Nephron progenitor cell (in vitro differentiated cells): ENCODE measurements at regions not wholly inside any gene's neighbourhood (a gene's known extent, or its start where the extent isn't known, plus 50 kb on each side); places are given as distances from the start of the nearest gene placed in this dataset.

Source experiments
- DNase-seq: peaks from one replicate; pipeline ENCODE4 v3.0.0; 2021
- H3K27ac Mint-ChIP-seq: 2 replicates; pipeline ENCODE4 v1.8.0; 2021; ENCODE audit warnings: mild to moderate bottlenecking, moderate library complexity, mixed read lengths
- H3K27me3 Mint-ChIP-seq: 2 replicates; pipeline ENCODE4 v1.8.0; 2021; ENCODE audit warnings: mild to moderate bottlenecking, low read depth, mixed read lengths; ENCODE audit not compliant: poor library complexity
- H3K36me3 Mint-ChIP-seq: 2 replicates; pipeline ENCODE4 v1.8.0; 2021; ENCODE audit warnings: low read depth, mixed read lengths
- H3K4me1 Mint-ChIP-seq: 2 replicates; pipeline ENCODE4 v1.8.0; 2021; ENCODE audit warnings: mixed read lengths
- H3K4me3 Mint-ChIP-seq: 2 replicates; pipeline ENCODE4 v1.8.0; 2021; ENCODE audit warnings: mild to moderate bottlenecking, moderate library complexity, mixed read lengths
- H3K9me3 Mint-ChIP-seq: 2 replicates; pipeline ENCODE4 v1.8.0; 2021; ENCODE audit warnings: mild to moderate bottlenecking, moderate library complexity, mixed read lengths
- TF ChIP-seq, protein P1 (sequence below): fragments of 200-600 bp; sonication (generic); IDR thresholded peaks from 2 replicates; pipeline ENCODE4 v1.5.0; 2021; ENCODE audit warnings: antibody characterized with exemption

DNA sequence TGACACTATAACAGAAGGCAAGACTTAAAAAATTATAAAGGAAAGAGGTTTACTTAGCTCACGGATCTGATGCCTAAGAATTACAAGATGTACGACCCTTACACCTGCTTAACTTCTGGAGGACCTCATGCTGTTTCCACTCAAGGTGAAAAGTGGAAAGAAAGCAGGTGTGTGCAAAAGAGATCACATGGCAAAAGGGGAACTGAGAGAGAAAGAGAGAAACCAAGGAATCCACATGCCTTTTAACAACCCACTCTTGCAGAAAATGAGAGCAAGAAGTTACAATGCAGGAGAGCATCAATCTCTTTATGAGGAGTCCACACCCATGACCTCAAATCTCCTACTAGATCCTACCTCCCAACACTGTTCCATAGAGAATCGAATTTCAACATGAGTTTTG is 2382.2 kb downstream of the TP53TG3F start:
- H3K4me1 Mint-ChIP-seq: no peaks in the 10 kb centered on the region
- H3K36me3 Mint-ChIP-seq: no peaks in the 10 kb centered on the region
- no peak overlapping the region for H3K27ac Mint-ChIP-seq
- H3K9me3 Mint-ChIP-seq: peaks cover 80% of the 10 kb centered on the region
- H3K27me3 Mint-ChIP-seq: peaks cover 4% of the 10 kb centered on the region
- DNase-seq: no peak
- H3K4me3 Mint-ChIP-seq: no peak overlapping the region
- TF ChIP-seq, protein P1, sequence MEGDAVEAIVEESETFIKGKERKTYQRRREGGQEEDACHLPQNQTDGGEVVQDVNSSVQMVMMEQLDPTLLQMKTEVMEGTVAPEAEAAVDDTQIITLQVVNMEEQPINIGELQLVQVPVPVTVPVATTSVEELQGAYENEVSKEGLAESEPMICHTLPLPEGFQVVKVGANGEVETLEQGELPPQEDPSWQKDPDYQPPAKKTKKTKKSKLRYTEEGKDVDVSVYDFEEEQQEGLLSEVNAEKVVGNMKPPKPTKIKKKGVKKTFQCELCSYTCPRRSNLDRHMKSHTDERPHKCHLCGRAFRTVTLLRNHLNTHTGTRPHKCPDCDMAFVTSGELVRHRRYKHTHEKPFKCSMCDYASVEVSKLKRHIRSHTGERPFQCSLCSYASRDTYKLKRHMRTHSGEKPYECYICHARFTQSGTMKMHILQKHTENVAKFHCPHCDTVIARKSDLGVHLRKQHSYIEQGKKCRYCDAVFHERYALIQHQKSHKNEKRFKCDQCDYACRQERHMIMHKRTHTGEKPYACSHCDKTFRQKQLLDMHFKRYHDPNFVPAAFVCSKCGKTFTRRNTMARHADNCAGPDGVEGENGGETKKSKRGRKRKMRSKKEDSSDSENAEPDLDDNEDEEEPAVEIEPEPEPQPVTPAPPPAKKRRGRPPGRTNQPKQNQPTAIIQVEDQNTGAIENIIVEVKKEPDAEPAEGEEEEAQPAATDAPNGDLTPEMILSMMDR: no peak

DNA sequence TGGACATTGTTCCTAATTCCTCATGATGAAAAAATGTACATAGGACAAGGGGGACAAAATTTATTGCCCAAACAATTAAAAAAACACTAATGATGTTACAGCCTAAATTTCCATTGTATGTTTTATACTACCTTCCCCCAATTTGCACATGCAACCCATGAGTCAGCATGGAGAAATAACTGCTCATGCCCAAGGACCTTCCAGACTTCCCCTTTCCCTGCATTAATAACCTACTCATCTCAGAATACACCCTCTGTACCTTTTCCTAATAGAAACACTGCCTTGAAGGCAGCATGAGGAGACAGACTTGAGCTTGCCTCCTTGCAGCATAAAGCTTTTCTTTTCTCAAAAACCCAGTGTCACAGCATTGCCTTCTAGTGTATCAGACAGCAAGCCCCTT is 2402.8 kb downstream of the TP53TG3F start:
- H3K9me3 Mint-ChIP-seq: peaks cover 73% of the 10 kb centered on the region
- no peak overlapping the region for H3K27ac Mint-ChIP-seq
- no peaks in the 10 kb centered on the region for H3K27me3 Mint-ChIP-seq
- no peak overlapping the region for H3K4me3 Mint-ChIP-seq
- no peaks in the 10 kb centered on the region for H3K4me1 Mint-ChIP-seq
- no peak for DNase-seq
- TF ChIP-seq, protein P1: no peak
- no peaks in the 10 kb centered on the region for H3K36me3 Mint-ChIP-seq

DNA sequence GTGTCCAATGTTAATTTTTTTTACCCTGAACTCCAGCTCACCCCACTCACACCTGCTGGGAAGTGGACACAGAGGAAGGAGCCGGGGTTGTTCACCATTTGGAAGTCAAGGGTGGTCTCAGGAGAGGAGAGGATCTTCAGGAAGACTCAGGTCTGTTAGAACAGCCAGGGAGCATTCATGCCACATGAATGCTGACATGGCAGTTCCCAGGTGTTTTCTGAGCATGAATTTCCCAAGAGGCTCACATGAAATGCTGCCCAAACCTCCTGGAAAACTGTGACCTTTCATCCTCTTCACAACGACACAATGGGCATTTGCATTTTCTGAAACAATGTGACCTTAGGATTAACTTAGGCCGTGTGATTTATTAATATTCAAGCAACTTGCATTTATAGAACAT is 2409.2 kb downstream of the TP53TG3F start:
- Mint-ChIP-seq H3K4me3 (no peak overlapping the region), H3K4me1 (no peaks in the 10 kb centered on the region), H3K27ac (no peak overlapping the region), H3K9me3 (peaks cover 88% of the 10 kb centered on the region), H3K36me3 (no peaks in the 10 kb centered on the region), H3K27me3 (no peaks in the 10 kb centered on the region)
- no peak for DNase-seq
- TF ChIP-seq, protein P1: no peak

DNA sequence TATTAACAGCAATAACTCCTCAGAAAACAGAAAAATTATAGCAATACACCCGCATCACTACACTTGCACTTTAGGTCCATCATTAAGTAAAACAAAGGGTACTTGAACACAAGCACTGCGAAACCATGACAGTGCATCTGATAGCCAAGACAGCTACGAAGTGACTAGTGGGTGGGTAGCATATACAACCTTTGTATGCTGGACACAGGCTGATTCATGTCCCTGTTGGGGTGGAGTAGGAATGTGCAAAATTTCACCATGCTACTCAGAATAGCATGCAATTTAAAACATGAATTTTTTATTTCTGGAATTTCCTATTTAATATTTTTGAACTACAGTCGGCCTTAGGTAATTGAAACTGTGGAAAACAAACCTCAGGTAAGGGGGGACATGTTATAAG is 2414.1 kb downstream of the TP53TG3F start:
- peaks cover 83% of the 10 kb centered on the region for H3K9me3 Mint-ChIP-seq
- no peaks in the 10 kb centered on the region for H3K36me3 Mint-ChIP-seq
- TF ChIP-seq, protein P1: no peak
- no peaks in the 10 kb centered on the region for H3K4me1 Mint-ChIP-seq
- H3K27me3 Mint-ChIP-seq: no peaks in the 10 kb centered on the region
- no peak for DNase-seq
- no peak overlapping the region for H3K27ac Mint-ChIP-seq
- H3K4me3 Mint-ChIP-seq: no peak overlapping the region

DNA sequence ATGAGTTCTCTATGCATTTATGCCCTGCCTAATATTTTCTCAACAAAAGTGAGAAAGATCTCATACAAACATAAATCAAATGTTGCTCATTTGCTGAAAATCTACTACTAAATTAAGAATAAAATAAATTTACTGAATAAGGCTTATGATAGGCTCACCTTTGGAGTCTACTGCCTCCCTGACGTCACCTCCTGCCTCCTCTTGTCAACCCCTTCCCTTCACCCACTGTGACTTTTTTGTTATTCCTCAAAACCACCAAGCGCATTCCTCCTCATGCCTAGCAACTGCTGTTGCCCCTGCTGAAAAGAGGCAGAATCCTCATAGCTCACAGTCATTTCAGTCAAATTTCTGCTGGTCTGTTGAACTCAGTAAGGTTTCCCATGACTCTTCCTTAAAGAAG is 2422.2 kb downstream of the TP53TG3F start:
- Mint-ChIP-seq H3K4me1 (no peaks in the 10 kb centered on the region), H3K9me3 (peaks cover 94% of the 10 kb centered on the region), H3K27ac (no peak overlapping the region), H3K36me3 (no peaks in the 10 kb centered on the region), H3K4me3 (no peak overlapping the region), H3K27me3 (no peaks in the 10 kb centered on the region)
- no peak for DNase-seq
- TF ChIP-seq, protein P1: no peak

DNA sequence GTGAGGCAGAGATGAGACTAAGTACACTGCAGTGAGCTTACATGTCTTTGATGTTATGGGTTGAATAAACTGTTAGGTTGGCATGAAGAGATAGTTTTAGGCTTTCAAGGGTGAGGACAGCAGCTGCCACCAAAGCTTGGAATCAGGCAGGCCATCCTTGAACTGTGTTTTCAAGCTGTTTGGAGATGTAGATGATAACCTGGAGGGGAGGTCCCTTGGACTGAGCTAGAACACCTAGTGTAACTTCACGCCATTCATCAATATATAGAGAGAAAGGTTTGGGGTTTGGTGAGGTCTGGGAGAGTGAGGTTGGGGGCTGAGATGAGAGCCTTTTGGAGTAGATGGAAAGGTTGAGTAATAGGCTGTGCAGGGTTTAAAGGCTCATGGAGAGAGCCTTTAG is 2447.0 kb downstream of the TP53TG3F start:
- TF ChIP-seq, protein P1: no peak
- Mint-ChIP-seq H3K9me3 (peaks cover 97% of the 10 kb centered on the region), H3K27ac (no peak overlapping the region), H3K4me3 (no peak overlapping the region), H3K4me1 (no peaks in the 10 kb centered on the region), H3K27me3 (no peaks in the 10 kb centered on the region), H3K36me3 (peaks cover 17% of the 10 kb centered on the region)
- no peak for DNase-seq
